ENCODE measurements at regions not wholly inside any gene's neighbourhood (a gene's known extent, or its start where the extent isn't known, plus 50 kb on each side); places are given as distances from the start of the nearest gene placed in this dataset.

- Histone ChIP-seq H3K36me3 (no peaks in the 10 kb centered on the region), H3K4me3 (no peak overlapping the region), H3K27me3 (ENCODE audit: low read depth) (no peaks in the 10 kb centered on the region), H3K9me3 (no peaks in the 10 kb centered on the region), H3K27ac (no peak overlapping the region), H3K4me1 (no peaks in the 10 kb centered on the region)
- no peak for TF ChIP-seq CTCF (IDR thresholded peaks at IDR 0.05)
- ATAC-seq = no peak
- DNase-seq = no peak
- intact Hi-C loops (cut with DNase I) = no loop called here
Observed at GRCh38 chr12:76186131-76186906, 101.8 kb upstream of the NAP1L1 start.

GRCh38 chr12:76183459-76184186 is 99.1 kb upstream of the NAP1L1 start:
- DNase-seq = no peak
- Histone ChIP-seq H3K27ac (no peak overlapping the region), H3K4me1 (no peaks in the 10 kb centered on the region), H3K9me3 (no peaks in the 10 kb centered on the region), H3K36me3 (no peaks in the 10 kb centered on the region), H3K4me3 (no peak overlapping the region), H3K27me3 (ENCODE audit: low read depth) (no peaks in the 10 kb centered on the region)
- intact Hi-C loops (cut with DNase I) = no loop called here
- peak; percentile 45 to 74 for ATAC-seq
- TF ChIP-seq CTCF (IDR thresholded peaks at IDR 0.05) = no peak

GRCh38 chr12:76180401-76181277 is 96.2 kb upstream of the NAP1L1 start:
- no peak overlapping the region for H3K4me3 ChIP-seq
- H3K27me3 ChIP-seq (ENCODE audit: low read depth) = no peaks in the 10 kb centered on the region
- no peaks in the 10 kb centered on the region for H3K4me1 ChIP-seq
- intact Hi-C loops (cut with DNase I) = no loop called here
- no peak overlapping the region for H3K27ac ChIP-seq
- no peaks in the 10 kb centered on the region for H3K36me3 ChIP-seq
- ATAC-seq (no peak), DNase-seq (no peak)
- TF ChIP-seq CTCF (IDR thresholded peaks at IDR 0.05) = no peak
- no peaks in the 10 kb centered on the region for H3K9me3 ChIP-seq

- intact Hi-C loops (cut with DNase I) = no loop called here
- H3K27me3 ChIP-seq (ENCODE audit: low read depth) = no peaks in the 10 kb centered on the region
Observed at GRCh38 chr12:76178452-76178851, 94.0 kb upstream of the NAP1L1 start.

More at GRCh38 chr12:76178452-76178851, 94.0 kb upstream of the NAP1L1 start:
- Histone ChIP-seq H3K9me3 (no peaks in the 10 kb centered on the region), H3K27ac (no peak overlapping the region), H3K4me1 (no peaks in the 10 kb centered on the region), H3K4me3 (no peak overlapping the region), H3K36me3 (no peaks in the 10 kb centered on the region)
- DNase-seq (no peak), ATAC-seq (no peak)
- no peak for TF ChIP-seq CTCF (IDR thresholded peaks at IDR 0.05)
